Spleen (tissue), 7 donors: ENCODE measurements at regions not wholly inside any gene's neighbourhood (a gene's known extent, or its start where the extent isn't known, plus 50 kb on each side); places are given as distances from the start of the nearest gene placed in this dataset.

Experiments used
- CTCF ChIP-seq, 11 experiments: fragments of 200-600 bp in 7 of 11; fragments of 450-650 bp in 4 of 11; sonication (generic) in 4 of 11; IDR thresholded peaks in 8 of 11; conservative IDR thresholded peaks in 3 of 11; 1 replicate in 7 of 11; 2 replicates in 4 of 11; pipeline versions ENCODE4 v1.4.0 to v1.8.0; 2016 to 2021; ENCODE audit warnings: antibody characterized with exemption in 11 of 11, inconsistent platforms in 4 of 11, mild to moderate bottlenecking in 1 of 11
- POLR2A ChIP-seq, 3 donors: fragments of 450-650 bp; IDR thresholded peaks; one replicate each; pipeline ENCODE4 v1.5.1; 2017; ENCODE audit warnings: antibody characterized with exemption in 3 of 3, mild to moderate bottlenecking in 1 of 3
- POLR2AphosphoS5 ChIP-seq, 3 donors: sonication (generic); formaldehyde crosslinking; IDR thresholded peaks; one replicate each; pipeline ENCODE4 v1.5.1; 2017; ENCODE audit warnings: antibody characterized with exemption in 3 of 3
- donor health status: DM: no; HTN: no; CAD: no; lungs with moderate emphysema.
- donor health status: DM: no; HTN: no; CAD: no.
- donor health status: DM: no; HTN: no; CAD: no.

- TF ChIP-seq POLR2A (IDR thresholded peaks at IDR 0.05), result no peak
- TF ChIP-seq CTCF (IDR thresholded peaks at IDR 0.05 in 8 of 11, conservative IDR thresholded peaks at IDR 0.05 in 3 of 11), result no peak
- TF ChIP-seq POLR2AphosphoS5 (IDR thresholded peaks at IDR 0.05), result no peak
Observed at GRCh38 chr12:42735861-42736361, 146.4 kb upstream of the PRICKLE1 start.
